Mesenchymal stem cell (in vitro differentiated cells and primary cell): ENCODE measurements at regions not wholly inside any gene's neighbourhood (a gene's known extent, or its start where the extent isn't known, plus 50 kb on each side); places are given as distances from the start of the nearest gene placed in this dataset.

Experiments
- DNase-seq: peaks from one replicate; pipeline ENCODE4 v3.0.0-alpha.2; 2013
- H2AFZ ChIP-seq: one replicate; pipeline ENCODE4 v1.6.1; 2013; ENCODE audit warnings: low read depth, mild to moderate bottlenecking, control low read depth, inconsistent platforms, low read length, moderate library complexity
- H2AK5ac ChIP-seq: 2 replicates; pipeline ENCODE4 v1.6.1; 2013; ENCODE audit warnings: low read length, moderate library complexity, mild to moderate bottlenecking, inconsistent platforms; ENCODE audit not compliant: severe bottlenecking
- H2BK120ac ChIP-seq: one replicate; pipeline ENCODE4 v1.6.1; 2013; ENCODE audit warnings: low read depth, mild to moderate bottlenecking, inconsistent platforms, low read length, moderate library complexity
- H2BK12ac ChIP-seq, 2 experiments: one replicate each; pipeline ENCODE4 v1.6.1; 2013; ENCODE audit warnings: inconsistent platforms in 2 of 2, low read length in 2 of 2, mild to moderate bottlenecking in 2 of 2, moderate library complexity in 2 of 2, control low read depth in 1 of 2
- H2BK15ac ChIP-seq: one replicate; pipeline ENCODE4 v1.6.1; 2013; ENCODE audit warnings: mild to moderate bottlenecking, low read depth, inconsistent platforms; ENCODE audit not compliant: poor library complexity, severe bottlenecking
- H2BK5ac ChIP-seq: 2 replicates; pipeline ENCODE4 v1.6.1; 2013; ENCODE audit warnings: low read depth, mild to moderate bottlenecking, low read length, control low read depth, inconsistent platforms; ENCODE audit not compliant: poor library complexity, severe bottlenecking
- H3K14ac ChIP-seq, 2 experiments: one replicate each; pipeline ENCODE4 v1.6.1; 2013; ENCODE audit warnings: inconsistent platforms in 2 of 2, low read length in 2 of 2, control low read depth in 1 of 2, mild to moderate bottlenecking in 1 of 2, moderate library complexity in 1 of 2
- H3K18ac ChIP-seq, 2 experiments: one replicate each; pipeline ENCODE4 v1.6.1; 2013; ENCODE audit warnings: inconsistent platforms in 2 of 2, low read length in 2 of 2, control low read depth in 1 of 2, low read depth in 1 of 2, mild to moderate bottlenecking in 1 of 2
- H3K23ac ChIP-seq, 2 experiments: one replicate each; pipeline ENCODE4 v1.6.1; 2013; ENCODE audit warnings: inconsistent platforms in 2 of 2, low read length in 2 of 2, mild to moderate bottlenecking in 2 of 2, moderate library complexity in 2 of 2, control low read depth in 1 of 2
- H3K27ac ChIP-seq: 2 replicates; pipeline ENCODE4 v1.5.1; 2013; ENCODE audit warnings: mild to moderate bottlenecking, moderate library complexity, low read length, control low read depth, inconsistent platforms; ENCODE audit not compliant: poor library complexity, severe bottlenecking
- H3K27me3 ChIP-seq, 2 experiments: 2 replicates each; pipeline versions ENCODE4 v1.6.1 to v1.7.0; 2013; ENCODE audit warnings: low read length in 2 of 2, mild to moderate bottlenecking in 2 of 2, moderate library complexity in 2 of 2, control low read depth in 1 of 2, inconsistent platforms in 1 of 2; ENCODE audit not compliant: control insufficient read depth in 1 of 2, insufficient read depth in 1 of 2
- H3K36me3 ChIP-seq, 2 experiments: 2 replicates each; pipeline versions ENCODE4 v1.6.1 to v1.7.0; 2013; ENCODE audit warnings: low read length in 2 of 2, control low read depth in 1 of 2, inconsistent platforms in 1 of 2, low read depth in 1 of 2, mild to moderate bottlenecking in 1 of 2; ENCODE audit not compliant: insufficient read depth in 2 of 2, control insufficient read depth in 1 of 2
- H3K4ac ChIP-seq, 2 experiments: one replicate each; pipeline ENCODE4 v1.6.1; 2013; ENCODE audit warnings: inconsistent platforms in 2 of 2, low read length in 2 of 2, mild to moderate bottlenecking in 2 of 2, moderate library complexity in 2 of 2, control low read depth in 1 of 2, low read depth in 1 of 2
- H3K4me1 ChIP-seq: 2 replicates; pipeline ENCODE4 v1.6.1; 2013; ENCODE audit warnings: low read depth, low read length, control low read depth; ENCODE audit not compliant: control insufficient read depth, insufficient read depth
- H3K4me2 ChIP-seq: 2 replicates; pipeline ENCODE4 v1.6.1; 2013; ENCODE audit warnings: low read length, mild to moderate bottlenecking, inconsistent platforms; ENCODE audit not compliant: poor library complexity, severe bottlenecking
- H3K4me3 ChIP-seq, 2 experiments: 2 replicates each; pipeline versions ENCODE4 v1.5.1 to v1.7.0; 2013; ENCODE audit warnings: low read length in 2 of 2, mild to moderate bottlenecking in 2 of 2, control low read depth in 1 of 2, low read depth in 1 of 2; ENCODE audit not compliant: insufficient read depth in 1 of 2
- H3K79me1 ChIP-seq: replicated peaks from 2 replicates; pipeline ENCODE4 v1.6.1; 2013; ENCODE audit warnings: mild to moderate bottlenecking, control low read depth, low read length, inconsistent platforms; ENCODE audit not compliant: poor library complexity, severe bottlenecking
- H3K9ac ChIP-seq: 2 replicates; pipeline ENCODE4 v1.7.0; 2013; ENCODE audit warnings: mild to moderate bottlenecking, low read length, moderate library complexity
- H3K9me3 ChIP-seq: 2 replicates; pipeline ENCODE4 v1.7.0; 2013; ENCODE audit warnings: mild to moderate bottlenecking, low read length; ENCODE audit not compliant: control insufficient read depth
- H4K8ac ChIP-seq: one replicate; pipeline ENCODE4 v1.6.1; 2013; ENCODE audit warnings: inconsistent platforms, mild to moderate bottlenecking, low read length, moderate library complexity
- H4K91ac ChIP-seq: one replicate; pipeline ENCODE4 v1.6.1; 2013; ENCODE audit warnings: mild to moderate bottlenecking, low read length, inconsistent platforms
- WGBS: methylation state at CpG from one replicate; pipeline ENCODE4 v1.1.7; 2013; ENCODE audit warnings: mixed read lengths; 5-methylcytosine and 5-hydroxymethylcytosine counted together

- WGBS = 67% methylated on average over 2 of the region's 2 CpGs
These were observed 361.6 kb downstream of the MYCN start for GRCh38 chr2:16301961-16302360.

DNA sequence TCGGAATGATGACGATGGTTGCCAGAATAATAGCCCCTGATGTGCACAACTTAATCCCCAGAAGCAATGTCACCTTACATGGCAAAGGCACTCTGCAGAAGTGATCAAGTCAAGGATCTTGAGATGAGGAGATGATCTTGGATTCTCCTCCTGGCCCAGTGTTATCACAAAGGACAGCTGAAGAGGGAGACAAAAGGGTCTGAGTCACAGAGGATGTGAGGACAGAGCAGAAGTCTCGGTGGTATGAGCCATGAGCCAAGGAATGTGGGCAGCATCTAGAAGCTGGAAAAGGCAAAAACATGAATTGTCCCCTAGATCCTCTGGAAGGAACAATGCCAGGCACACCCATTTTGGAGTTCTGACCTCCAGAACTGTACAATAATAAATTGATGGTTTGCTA, 358.5 kb downstream of the MYCN start:
- Histone ChIP-seq H4K8ac (no peak overlapping the region), H3K18ac (no peak overlapping the region), H3K27ac (no peak overlapping the region), H3K14ac (no peak overlapping the region), H3K4ac (no peak overlapping the region), H3K4me3 (no peak overlapping the region), H2AK5ac (no peak overlapping the region), H3K4me2 (no peak overlapping the region), H2BK5ac (no peak overlapping the region), H3K79me1 (no peaks in the 10 kb centered on the region), H4K91ac (no peak overlapping the region), H2BK120ac (no peak overlapping the region), H3K23ac (no peak overlapping the region), H3K36me3 (no peaks in the 10 kb centered on the region), H3K9ac (no peak overlapping the region), H2BK12ac (no peak overlapping the region), H2BK15ac (no peak overlapping the region), H3K4me1 (no peaks in the 10 kb centered on the region), H3K9me3 (peaks cover 15% of the 10 kb centered on the region), H2AFZ (no peak overlapping the region), H3K27me3 (no peaks in the 10 kb centered on the region)
- WGBS = 64% methylated on average over 3 of the region's 3 CpGs
- no peak for DNase-seq

More at GRCh38 chr2:16301961-16302360, 361.6 kb downstream of the MYCN start:
- Histone ChIP-seq H2AFZ (no peak overlapping the region), H3K4me2 (no peak overlapping the region), H3K9me3 (peaks cover 15% of the 10 kb centered on the region), H3K14ac (no peak overlapping the region), H2AK5ac (no peak overlapping the region), H3K79me1 (no peaks in the 10 kb centered on the region), H3K4me3 (no peak overlapping the region), H3K18ac (no peak overlapping the region), H2BK120ac (no peak overlapping the region), H2BK15ac (no peak overlapping the region), H3K4ac (no peak overlapping the region), H3K23ac (no peak overlapping the region), H4K8ac (no peak overlapping the region), H2BK5ac (no peak overlapping the region), H2BK12ac (no peak overlapping the region), H3K9ac (no peak overlapping the region), H3K36me3 (no peaks in the 10 kb centered on the region), H4K91ac (no peak overlapping the region), H3K4me1 (no peaks in the 10 kb centered on the region), H3K27ac (no peak overlapping the region), H3K27me3 (no peaks in the 10 kb centered on the region)
- no peak for DNase-seq

GRCh38 chr2:16296331-16297250, 356.2 kb downstream of the MYCN start:
- Histone ChIP-seq H2BK5ac (no peak overlapping the region), H3K9ac (no peak overlapping the region), H2AK5ac (no peak overlapping the region), H3K4me3 (no peak overlapping the region), H2BK15ac (no peak overlapping the region), H3K9me3 (peaks cover 15% of the 10 kb centered on the region), H4K8ac (no peak overlapping the region), H3K23ac (no peak overlapping the region), H3K4ac (no peak overlapping the region), H3K18ac (no peak overlapping the region), H3K4me2 (no peak overlapping the region), H4K91ac (no peak overlapping the region), H3K27me3 (no peaks in the 10 kb centered on the region), H3K4me1 (no peaks in the 10 kb centered on the region), H3K79me1 (no peaks in the 10 kb centered on the region), H2BK120ac (no peak overlapping the region), H2AFZ (no peak overlapping the region), H2BK12ac (no peak overlapping the region), H3K36me3 (no peaks in the 10 kb centered on the region), H3K27ac (no peak overlapping the region), H3K14ac (no peak overlapping the region)
- WGBS = 67% methylated on average over 7 of the region's 8 CpGs
- no peak for DNase-seq

DNA sequence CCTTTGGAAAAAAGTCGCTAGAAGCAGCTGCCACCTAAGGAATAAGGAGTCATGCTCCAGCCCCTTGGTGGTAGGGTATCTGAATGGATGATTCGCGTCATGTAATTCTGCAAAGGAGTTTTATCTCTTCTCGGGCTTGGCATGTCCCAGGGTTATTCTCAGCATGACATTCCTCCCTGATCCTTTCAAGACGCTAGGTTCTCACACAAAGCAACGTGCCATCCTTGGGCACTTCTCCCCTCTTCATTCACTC, 355.6 kb downstream of the MYCN start:
- WGBS = 78% methylated on average over 6 of the region's 6 CpGs
- no peak overlapping the region for H2AK5ac ChIP-seq

More for the DNA sequence above, 355.6 kb downstream of the MYCN start:
- no peak overlapping the region for H3K4me2 ChIP-seq
- H3K4me3 ChIP-seq = no peak overlapping the region
- no peaks in the 10 kb centered on the region for H3K4me1 ChIP-seq
- no peak overlapping the region for H4K91ac ChIP-seq
- no peak overlapping the region for H2AFZ ChIP-seq
- no peak overlapping the region for H3K14ac ChIP-seq
- H2BK12ac ChIP-seq = no peak overlapping the region
- no peak for DNase-seq
- H3K18ac ChIP-seq = no peak overlapping the region
- H3K79me1 ChIP-seq = no peaks in the 10 kb centered on the region
- no peak overlapping the region for H4K8ac ChIP-seq
- no peak overlapping the region for H3K4ac ChIP-seq
- H3K23ac ChIP-seq = no peak overlapping the region
- H3K27ac ChIP-seq = no peak overlapping the region
- H2BK120ac ChIP-seq = no peak overlapping the region
- H3K9ac ChIP-seq = no peak overlapping the region
- peaks cover 15% of the 10 kb centered on the region for H3K9me3 ChIP-seq
- no peak overlapping the region for H2BK5ac ChIP-seq
- H3K36me3 ChIP-seq = no peaks in the 10 kb centered on the region
- H3K27me3 ChIP-seq = no peaks in the 10 kb centered on the region
- H2BK15ac ChIP-seq = no peak overlapping the region
